ENCODE measurements at regions not wholly inside any gene's neighbourhood (a gene's known extent, or its start where the extent isn't known, plus 50 kb on each side); places are given as distances from the start of the nearest gene placed in this dataset.

GRCh38 chr6:147109707-147110106, 94.5 kb upstream of the STXBP5 start:
- Histone ChIP-seq H3K27ac (no peak overlapping the region), H3K4me1 (no peaks in the 10 kb centered on the region), H3K36me3 (no peaks in the 10 kb centered on the region), H3K9me3 (no peaks in the 10 kb centered on the region), H3K9ac (ENCODE audit: low read depth in 2 of 2, low read length in 2 of 2) (no peak overlapping the region), H3K27me3 (no peaks in the 10 kb centered on the region), H3K4me3 (no peak overlapping the region)
- no peak for DNase-seq
- intact Hi-C loops (cut with DNase I), result no loop called here
- no peak for TF ChIP-seq CTCF (IDR thresholded peaks at IDR 0.05)

GRCh38 chr6:147116056-147116455, 88.2 kb upstream of the STXBP5 start:
- no peak overlapping the region for H3K4me3 ChIP-seq
- no peak for TF ChIP-seq CTCF (IDR thresholded peaks at IDR 0.05)
- H3K9ac ChIP-seq (ENCODE audit: low read depth in 2 of 2, low read length in 2 of 2), result no peak overlapping the region
- no peak overlapping the region for H3K27ac ChIP-seq
- H3K4me1 ChIP-seq, result no peaks in the 10 kb centered on the region
- no peaks in the 10 kb centered on the region for H3K9me3 ChIP-seq
- intact Hi-C loops (cut with DNase I), result no loop called here
- H3K36me3 ChIP-seq, result no peaks in the 10 kb centered on the region
- H3K27me3 ChIP-seq, result no peaks in the 10 kb centered on the region
- DNase-seq, result no peak

- Histone ChIP-seq H3K27me3 (no peaks in the 10 kb centered on the region), H3K4me3 (no peak overlapping the region), H3K4me1 (no peaks in the 10 kb centered on the region), H3K9ac (ENCODE audit: low read depth in 2 of 2, low read length in 2 of 2) (no peak overlapping the region), H3K27ac (no peak overlapping the region), H3K9me3 (no peaks in the 10 kb centered on the region), H3K36me3 (no peaks in the 10 kb centered on the region)
- intact Hi-C loops (cut with DNase I), result no loop called here
- DNase-seq, result no peak
- no peak for TF ChIP-seq CTCF (IDR thresholded peaks at IDR 0.05)
These were observed 87.2 kb upstream of the STXBP5 start for GRCh38 chr6:147117011-147117410.

- intact Hi-C loops (cut with DNase I), result no loop called here
- TF ChIP-seq CTCF (IDR thresholded peaks at IDR 0.05), result no peak
- no peaks in the 10 kb centered on the region for H3K36me3 ChIP-seq
- no peaks in the 10 kb centered on the region for H3K27me3 ChIP-seq
- no peak overlapping the region for H3K27ac ChIP-seq
- no peaks in the 10 kb centered on the region for H3K9me3 ChIP-seq
- DNase-seq, result no peak
- no peak overlapping the region for H3K9ac ChIP-seq (ENCODE audit: low read depth in 2 of 2, low read length in 2 of 2)
- no peak overlapping the region for H3K4me3 ChIP-seq
- no peaks in the 10 kb centered on the region for H3K4me1 ChIP-seq
These were observed 86.6 kb upstream of the STXBP5 start for GRCh38 chr6:147117580-147117979.

- no peak overlapping the region for H3K4me3 ChIP-seq
- intact Hi-C loops (cut with DNase I), result no loop called here
- no peaks in the 10 kb centered on the region for H3K4me1 ChIP-seq
- no peaks in the 10 kb centered on the region for H3K27me3 ChIP-seq
- H3K36me3 ChIP-seq, result no peaks in the 10 kb centered on the region
- no peaks in the 10 kb centered on the region for H3K9me3 ChIP-seq
- TF ChIP-seq CTCF (IDR thresholded peaks at IDR 0.05), result no peak
- H3K27ac ChIP-seq, result no peak overlapping the region
- no peak overlapping the region for H3K9ac ChIP-seq (ENCODE audit: low read depth in 2 of 2, low read length in 2 of 2)
- DNase-seq, result no peak
These were observed 84.9 kb upstream of the STXBP5 start for GRCh38 chr6:147119310-147119709.

GRCh38 chr6:147122823-147123222, 81.4 kb upstream of the STXBP5 start:
- intact Hi-C loops (cut with DNase I), result no loop called here
- H3K27me3 ChIP-seq, result no peaks in the 10 kb centered on the region
- H3K36me3 ChIP-seq, result no peaks in the 10 kb centered on the region
- no peak for TF ChIP-seq CTCF (IDR thresholded peaks at IDR 0.05)
- no peak overlapping the region for H3K9ac ChIP-seq (ENCODE audit: low read depth in 2 of 2, low read length in 2 of 2)
- no peaks in the 10 kb centered on the region for H3K4me1 ChIP-seq
- DNase-seq, result no peak
- no peaks in the 10 kb centered on the region for H3K9me3 ChIP-seq
- no peak overlapping the region for H3K4me3 ChIP-seq
- H3K27ac ChIP-seq, result no peak overlapping the region
